ENCODE measurements at regions not wholly inside any gene's neighbourhood (a gene's known extent, or its start where the extent isn't known, plus 50 kb on each side); places are given as distances from the start of the nearest gene placed in this dataset.
A peak's percentile ranks its signal among the peaks of the same experiment; 100 is the strongest.

- DNase-seq (ENCODE audit: low spot score): no peak
Measured at GRCh38 chr10:124265391-124265745, 153.4 kb downstream of the OAT start.

- no peak for DNase-seq (ENCODE audit: low spot score)
Measured at GRCh38 chr10:124264711-124265390, 153.9 kb downstream of the OAT start.

GRCh38 chr10:124264271-124264670 is 154.5 kb downstream of the OAT start:
- DNase-seq (ENCODE audit: low spot score): no peak

- no peak for DNase-seq (ENCODE audit: low spot score)
Measured at GRCh38 chr10:124263726-124264125, 155.0 kb downstream of the OAT start.

- no peak for DNase-seq (ENCODE audit: low spot score)
Measured at GRCh38 chr10:124262971-124263370, 155.8 kb downstream of the OAT start.

- DNase-seq (ENCODE audit: low spot score): no peak
Measured at GRCh38 chr10:124262234-124262865, 156.4 kb downstream of the OAT start.

GRCh38 chr10:124259139-124259825 is 159.4 kb downstream of the OAT start:
- peak; percentile 18 for DNase-seq (ENCODE audit: low spot score)

- DNase-seq (ENCODE audit: low spot score): no peak
Measured at GRCh38 chr10:124257781-124258180, 160.9 kb downstream of the OAT start.

- no peak for DNase-seq (ENCODE audit: low spot score)
Measured at GRCh38 chr10:124256151-124256550, 162.6 kb downstream of the OAT start.

GRCh38 chr10:124255556-124255955 is 162.2 kb upstream of the CHST15 start:
- no peak for DNase-seq (ENCODE audit: low spot score)

- DNase-seq (ENCODE audit: low spot score): no peak
Measured at GRCh38 chr10:124254490-124254889, 161.1 kb upstream of the CHST15 start.

- no peak for DNase-seq (ENCODE audit: low spot score)
Measured at GRCh38 chr10:124253006-124253405, 159.6 kb upstream of the CHST15 start.

- DNase-seq (ENCODE audit: low spot score): no peak
Measured at GRCh38 chr10:124252097-124252715, 158.8 kb upstream of the CHST15 start.

GRCh38 chr10:124251317-124252065 is 158.1 kb upstream of the CHST15 start:
- DNase-seq (ENCODE audit: low spot score): no peak

- DNase-seq (ENCODE audit: low spot score): no peak
Measured at GRCh38 chr10:124250506-124250905, 157.1 kb upstream of the CHST15 start.

GRCh38 chr10:124249812-124250432 is 156.5 kb upstream of the CHST15 start:
- no peak for DNase-seq (ENCODE audit: low spot score)

GRCh38 chr10:124249196-124249595 is 155.8 kb upstream of the CHST15 start:
- no peak for DNase-seq (ENCODE audit: low spot score)

- no peak for DNase-seq (ENCODE audit: low spot score)
Measured at GRCh38 chr10:124248056-124249045, 155.0 kb upstream of the CHST15 start.

- no peak for DNase-seq (ENCODE audit: low spot score)
Measured at GRCh38 chr10:124245806-124246440, 152.5 kb upstream of the CHST15 start.

GRCh38 chr10:124245191-124245590 is 151.8 kb upstream of the CHST15 start:
- no peak for DNase-seq (ENCODE audit: low spot score)

All from H4 (cell line).